Parathyroid adenoma (tissue), 2 donors: ENCODE measurements at regions not wholly inside any gene's neighbourhood (a gene's known extent, or its start where the extent isn't known, plus 50 kb on each side); places are given as distances from the start of the nearest gene placed in this dataset.

Experiments
- H2AFZ ChIP-seq: fragments of 300-600 bp; sonication (generic); one replicate; pipeline ENCODE4 v1.7.0; 2017; ENCODE audit warnings: antibody characterized with exemption, mild to moderate bottlenecking
- H3K27ac ChIP-seq: fragments of 300-600 bp; sonication (generic); one replicate; pipeline ENCODE4 v1.7.0; 2017
- H3K27me3 ChIP-seq: fragments of 300-600 bp; sonication (generic); one replicate; pipeline ENCODE4 v1.7.0; 2017; ENCODE audit warnings: low read length; ENCODE audit not compliant: control insufficient read depth, insufficient read depth
- H3K36me3 ChIP-seq: fragments of 300-600 bp; sonication (generic); one replicate; pipeline ENCODE4 v1.7.0; 2017; ENCODE audit warnings: low read length; ENCODE audit not compliant: control insufficient read depth, insufficient read depth
- H3K4me1 ChIP-seq: fragments of 300-600 bp; sonication (generic); one replicate; pipeline ENCODE4 v1.7.0; 2017; ENCODE audit warnings: control low read depth
- H3K4me2 ChIP-seq: fragments of 300-600 bp; sonication (generic); one replicate; pipeline ENCODE4 v1.7.0; 2017; ENCODE audit warnings: low read length
- H3K4me3 ChIP-seq: fragments of 300-600 bp; sonication (generic); one replicate; pipeline ENCODE4 v1.7.0; 2017; ENCODE audit warnings: low read depth, low read length
- H3K79me2 ChIP-seq: fragments of 300-600 bp; sonication (generic); one replicate; pipeline ENCODE4 v1.7.0; 2017; ENCODE audit warnings: control low read depth
- H3K9ac ChIP-seq: fragments of 300-600 bp; sonication (generic); one replicate; pipeline ENCODE4 v1.7.0; 2017; ENCODE audit warnings: mild to moderate bottlenecking
- H3K9me3 ChIP-seq: fragments of 300-600 bp; sonication (generic); one replicate; pipeline ENCODE4 v1.7.0; 2017; ENCODE audit warnings: low read length; ENCODE audit not compliant: control insufficient read depth
- TF ChIP-seq, protein P1 (sequence below): fragments of 300-600 bp; sonication (generic); IDR thresholded peaks from one replicate; pipeline ENCODE4 v1.7.0; 2017; ENCODE audit warnings: antibody characterized with exemption, mild to moderate bottlenecking
- donor health status: primary hyperparathyroidism.

GRCh38 chr5:123748239-123748638 is 236.3 kb downstream of the CSNK1G3 start:
- H2AFZ ChIP-seq: no peak overlapping the region

GRCh38 chr5:123746683-123747360 is 234.8 kb downstream of the CSNK1G3 start:
- Histone ChIP-seq H3K4me2 (no peak overlapping the region), H3K27ac (no peak overlapping the region), H2AFZ (no peak overlapping the region), H3K36me3 (no peaks in the 10 kb centered on the region), H3K9me3 (no peaks in the 10 kb centered on the region), H3K4me3 (no peak overlapping the region), H3K9ac (no peak overlapping the region), H3K27me3 (no peaks in the 10 kb centered on the region), H3K79me2 (no peaks in the 10 kb centered on the region), H3K4me1 (no peaks in the 10 kb centered on the region)
- TF ChIP-seq, protein P1, sequence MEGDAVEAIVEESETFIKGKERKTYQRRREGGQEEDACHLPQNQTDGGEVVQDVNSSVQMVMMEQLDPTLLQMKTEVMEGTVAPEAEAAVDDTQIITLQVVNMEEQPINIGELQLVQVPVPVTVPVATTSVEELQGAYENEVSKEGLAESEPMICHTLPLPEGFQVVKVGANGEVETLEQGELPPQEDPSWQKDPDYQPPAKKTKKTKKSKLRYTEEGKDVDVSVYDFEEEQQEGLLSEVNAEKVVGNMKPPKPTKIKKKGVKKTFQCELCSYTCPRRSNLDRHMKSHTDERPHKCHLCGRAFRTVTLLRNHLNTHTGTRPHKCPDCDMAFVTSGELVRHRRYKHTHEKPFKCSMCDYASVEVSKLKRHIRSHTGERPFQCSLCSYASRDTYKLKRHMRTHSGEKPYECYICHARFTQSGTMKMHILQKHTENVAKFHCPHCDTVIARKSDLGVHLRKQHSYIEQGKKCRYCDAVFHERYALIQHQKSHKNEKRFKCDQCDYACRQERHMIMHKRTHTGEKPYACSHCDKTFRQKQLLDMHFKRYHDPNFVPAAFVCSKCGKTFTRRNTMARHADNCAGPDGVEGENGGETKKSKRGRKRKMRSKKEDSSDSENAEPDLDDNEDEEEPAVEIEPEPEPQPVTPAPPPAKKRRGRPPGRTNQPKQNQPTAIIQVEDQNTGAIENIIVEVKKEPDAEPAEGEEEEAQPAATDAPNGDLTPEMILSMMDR: no peak

More at GRCh38 chr5:123748239-123748638, 236.3 kb downstream of the CSNK1G3 start:
- H3K27me3 ChIP-seq: no peaks in the 10 kb centered on the region
- no peaks in the 10 kb centered on the region for H3K36me3 ChIP-seq
- no peak overlapping the region for H3K27ac ChIP-seq
- H3K4me3 ChIP-seq: no peak overlapping the region
- no peaks in the 10 kb centered on the region for H3K9me3 ChIP-seq
- no peak overlapping the region for H3K4me2 ChIP-seq
- H3K79me2 ChIP-seq: no peaks in the 10 kb centered on the region
- TF ChIP-seq, protein P1: no peak
- H3K4me1 ChIP-seq: no peaks in the 10 kb centered on the region
- no peak overlapping the region for H3K9ac ChIP-seq

DNA sequence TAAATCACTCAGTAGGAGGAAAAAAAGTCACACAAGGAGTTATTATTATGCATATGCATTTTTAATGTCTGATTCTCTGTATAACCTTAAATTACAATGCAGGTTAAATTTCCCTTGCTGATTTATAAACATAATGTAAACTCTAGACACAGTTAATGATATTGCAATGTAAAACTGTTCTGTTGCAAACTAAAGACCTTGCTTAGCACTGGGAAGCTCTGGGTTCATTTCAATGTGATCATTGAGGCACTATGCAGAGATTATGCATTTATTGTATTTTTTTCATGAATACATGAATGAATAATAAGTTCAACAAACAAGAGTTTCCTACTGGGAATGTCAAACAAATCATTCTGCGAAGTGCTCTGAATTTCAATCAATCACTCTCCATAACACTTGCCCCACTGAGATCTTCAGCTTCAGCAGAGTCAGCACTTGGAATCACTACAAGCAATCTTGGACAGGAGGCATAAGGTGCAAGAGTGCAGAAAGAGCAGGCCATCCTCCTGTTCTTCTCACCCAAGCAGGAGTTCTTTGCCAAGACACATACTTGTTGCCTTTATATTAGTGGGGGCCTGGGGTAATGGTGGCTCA is 232.1 kb downstream of the CSNK1G3 start:
- Histone ChIP-seq H3K9me3 (no peaks in the 10 kb centered on the region), H3K9ac (no peak overlapping the region), H2AFZ (no peak overlapping the region), H3K4me1 (no peaks in the 10 kb centered on the region), H3K27me3 (no peaks in the 10 kb centered on the region), H3K79me2 (no peaks in the 10 kb centered on the region), H3K36me3 (no peaks in the 10 kb centered on the region), H3K4me3 (no peak overlapping the region), H3K27ac (no peak overlapping the region), H3K4me2 (no peak overlapping the region)
- TF ChIP-seq, protein P1: no peak

DNA sequence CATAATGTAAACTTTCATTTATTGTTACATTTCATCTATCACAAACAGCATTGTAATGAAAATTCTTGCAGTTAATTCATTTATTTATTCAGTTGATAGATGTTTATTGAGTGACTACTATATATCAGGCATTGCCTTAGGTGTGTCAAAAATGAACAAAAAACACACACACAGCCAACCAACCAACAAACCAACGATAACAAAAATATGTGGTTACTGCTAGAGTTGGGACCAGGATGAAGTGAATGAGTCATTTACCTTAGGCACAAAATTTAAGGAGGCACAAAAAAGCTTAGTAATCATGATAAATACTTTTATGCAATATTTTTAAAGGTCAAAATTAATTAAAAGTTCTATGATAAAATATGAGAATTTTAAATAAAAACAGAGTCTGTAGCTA is 223.4 kb downstream of the CSNK1G3 start:
- TF ChIP-seq, protein P1: no peak
- no peak overlapping the region for H3K9ac ChIP-seq
- H3K27me3 ChIP-seq: no peaks in the 10 kb centered on the region

GRCh38 chr5:123732257-123732656 is 220.3 kb downstream of the CSNK1G3 start:
- Histone ChIP-seq H3K4me2 (no peak overlapping the region), H3K4me1 (no peaks in the 10 kb centered on the region), H3K79me2 (no peaks in the 10 kb centered on the region), H3K9me3 (no peaks in the 10 kb centered on the region), H3K4me3 (no peak overlapping the region), H3K27me3 (no peaks in the 10 kb centered on the region), H3K36me3 (no peaks in the 10 kb centered on the region), H2AFZ (no peak overlapping the region), H3K9ac (no peak overlapping the region), H3K27ac (no peak overlapping the region)
- TF ChIP-seq, protein P1: no peak

More for the DNA sequence above, 223.4 kb downstream of the CSNK1G3 start:
- Histone ChIP-seq H3K36me3 (no peaks in the 10 kb centered on the region), H3K4me1 (no peaks in the 10 kb centered on the region), H2AFZ (no peak overlapping the region), H3K4me2 (no peak overlapping the region), H3K79me2 (no peaks in the 10 kb centered on the region), H3K9me3 (no peaks in the 10 kb centered on the region), H3K4me3 (no peak overlapping the region), H3K27ac (no peak overlapping the region)
